ENCODE measurements at regions not wholly inside any gene's neighbourhood (a gene's known extent, or its start where the extent isn't known, plus 50 kb on each side); places are given as distances from the start of the nearest gene placed in this dataset.

DNA sequence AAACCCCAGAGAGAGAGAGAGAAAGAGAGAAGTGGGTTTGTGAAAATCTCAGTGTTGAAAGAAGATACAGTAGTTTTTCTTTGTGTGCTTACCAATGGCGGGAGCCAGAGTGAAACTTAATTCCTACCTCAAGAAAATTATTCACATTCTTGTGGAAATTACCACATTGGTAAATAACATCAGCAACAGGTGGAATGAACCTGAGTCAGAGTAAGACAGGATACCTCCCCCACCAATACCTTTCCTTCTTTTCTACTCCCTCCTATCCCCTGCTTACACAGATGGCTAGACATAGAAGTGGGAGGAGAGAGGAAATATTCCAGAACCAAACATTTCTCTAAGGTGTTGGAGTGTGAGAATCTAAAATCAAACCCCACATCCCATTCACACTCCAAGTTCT lies 793.9 kb downstream of the SORCS3 start:
- TF ChIP-seq, protein P1, sequence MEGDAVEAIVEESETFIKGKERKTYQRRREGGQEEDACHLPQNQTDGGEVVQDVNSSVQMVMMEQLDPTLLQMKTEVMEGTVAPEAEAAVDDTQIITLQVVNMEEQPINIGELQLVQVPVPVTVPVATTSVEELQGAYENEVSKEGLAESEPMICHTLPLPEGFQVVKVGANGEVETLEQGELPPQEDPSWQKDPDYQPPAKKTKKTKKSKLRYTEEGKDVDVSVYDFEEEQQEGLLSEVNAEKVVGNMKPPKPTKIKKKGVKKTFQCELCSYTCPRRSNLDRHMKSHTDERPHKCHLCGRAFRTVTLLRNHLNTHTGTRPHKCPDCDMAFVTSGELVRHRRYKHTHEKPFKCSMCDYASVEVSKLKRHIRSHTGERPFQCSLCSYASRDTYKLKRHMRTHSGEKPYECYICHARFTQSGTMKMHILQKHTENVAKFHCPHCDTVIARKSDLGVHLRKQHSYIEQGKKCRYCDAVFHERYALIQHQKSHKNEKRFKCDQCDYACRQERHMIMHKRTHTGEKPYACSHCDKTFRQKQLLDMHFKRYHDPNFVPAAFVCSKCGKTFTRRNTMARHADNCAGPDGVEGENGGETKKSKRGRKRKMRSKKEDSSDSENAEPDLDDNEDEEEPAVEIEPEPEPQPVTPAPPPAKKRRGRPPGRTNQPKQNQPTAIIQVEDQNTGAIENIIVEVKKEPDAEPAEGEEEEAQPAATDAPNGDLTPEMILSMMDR (IDR thresholded peaks at IDR 0.05): no peak
- TF ChIP-seq, protein P2, sequence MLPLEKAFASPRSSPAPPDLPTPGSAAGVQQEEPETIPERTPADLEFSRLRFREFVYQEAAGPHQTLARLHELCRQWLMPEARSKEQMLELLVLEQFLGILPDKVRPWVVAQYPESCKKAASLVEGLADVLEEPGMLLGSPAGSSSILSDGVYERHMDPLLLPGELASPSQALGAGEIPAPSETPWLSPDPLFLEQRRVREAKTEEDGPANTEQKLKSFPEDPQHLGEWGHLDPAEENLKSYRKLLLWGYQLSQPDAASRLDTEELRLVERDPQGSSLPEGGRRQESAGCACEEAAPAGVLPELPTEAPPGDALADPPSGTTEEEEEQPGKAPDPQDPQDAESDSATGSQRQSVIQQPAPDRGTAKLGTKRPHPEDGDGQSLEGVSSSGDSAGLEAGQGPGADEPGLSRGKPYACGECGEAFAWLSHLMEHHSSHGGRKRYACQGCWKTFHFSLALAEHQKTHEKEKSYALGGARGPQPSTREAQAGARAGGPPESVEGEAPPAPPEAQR (CRISPR knock-in tag; IDR thresholded peaks at IDR 0.05): no peak
- no peak for TF ChIP-seq ZNF232 (CRISPR knock-in tag; IDR thresholded peaks at IDR 0.05)
- TF ChIP-seq ETV6 (CRISPR knock-in tag; IDR thresholded peaks at IDR 0.05): no peak
- TF ChIP-seq CREM (CRISPR knock-in tag; IDR thresholded peaks at IDR 0.05): no peak
- TF ChIP-seq, protein P3, sequence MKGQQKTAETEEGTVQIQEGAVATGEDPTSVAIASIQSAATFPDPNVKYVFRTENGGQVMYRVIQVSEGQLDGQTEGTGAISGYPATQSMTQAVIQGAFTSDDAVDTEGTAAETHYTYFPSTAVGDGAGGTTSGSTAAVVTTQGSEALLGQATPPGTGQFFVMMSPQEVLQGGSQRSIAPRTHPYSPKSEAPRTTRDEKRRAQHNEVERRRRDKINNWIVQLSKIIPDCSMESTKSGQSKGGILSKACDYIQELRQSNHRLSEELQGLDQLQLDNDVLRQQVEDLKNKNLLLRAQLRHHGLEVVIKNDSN (CRISPR knock-in tag; IDR thresholded peaks at IDR 0.05): no peak
- TF ChIP-seq, protein P4, sequence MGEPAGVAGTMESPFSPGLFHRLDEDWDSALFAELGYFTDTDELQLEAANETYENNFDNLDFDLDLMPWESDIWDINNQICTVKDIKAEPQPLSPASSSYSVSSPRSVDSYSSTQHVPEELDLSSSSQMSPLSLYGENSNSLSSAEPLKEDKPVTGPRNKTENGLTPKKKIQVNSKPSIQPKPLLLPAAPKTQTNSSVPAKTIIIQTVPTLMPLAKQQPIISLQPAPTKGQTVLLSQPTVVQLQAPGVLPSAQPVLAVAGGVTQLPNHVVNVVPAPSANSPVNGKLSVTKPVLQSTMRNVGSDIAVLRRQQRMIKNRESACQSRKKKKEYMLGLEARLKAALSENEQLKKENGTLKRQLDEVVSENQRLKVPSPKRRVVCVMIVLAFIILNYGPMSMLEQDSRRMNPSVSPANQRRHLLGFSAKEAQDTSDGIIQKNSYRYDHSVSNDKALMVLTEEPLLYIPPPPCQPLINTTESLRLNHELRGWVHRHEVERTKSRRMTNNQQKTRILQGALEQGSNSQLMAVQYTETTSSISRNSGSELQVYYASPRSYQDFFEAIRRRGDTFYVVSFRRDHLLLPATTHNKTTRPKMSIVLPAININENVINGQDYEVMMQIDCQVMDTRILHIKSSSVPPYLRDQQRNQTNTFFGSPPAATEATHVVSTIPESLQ (CRISPR knock-in tag; IDR thresholded peaks at IDR 0.05): no peak
- no peak for TF ChIP-seq ZNF416 (CRISPR knock-in tag; IDR thresholded peaks at IDR 0.05)
- no peak for TF ChIP-seq ZNF423 (CRISPR knock-in tag; IDR thresholded peaks at IDR 0.05)
- TF ChIP-seq SP1 (CRISPR knock-in tag; conservative IDR thresholded peaks at IDR 0.05): no peak
- TF ChIP-seq NFE2L1 (CRISPR knock-in tag; IDR thresholded peaks at IDR 0.05): no peak
- TF ChIP-seq, protein P5, sequence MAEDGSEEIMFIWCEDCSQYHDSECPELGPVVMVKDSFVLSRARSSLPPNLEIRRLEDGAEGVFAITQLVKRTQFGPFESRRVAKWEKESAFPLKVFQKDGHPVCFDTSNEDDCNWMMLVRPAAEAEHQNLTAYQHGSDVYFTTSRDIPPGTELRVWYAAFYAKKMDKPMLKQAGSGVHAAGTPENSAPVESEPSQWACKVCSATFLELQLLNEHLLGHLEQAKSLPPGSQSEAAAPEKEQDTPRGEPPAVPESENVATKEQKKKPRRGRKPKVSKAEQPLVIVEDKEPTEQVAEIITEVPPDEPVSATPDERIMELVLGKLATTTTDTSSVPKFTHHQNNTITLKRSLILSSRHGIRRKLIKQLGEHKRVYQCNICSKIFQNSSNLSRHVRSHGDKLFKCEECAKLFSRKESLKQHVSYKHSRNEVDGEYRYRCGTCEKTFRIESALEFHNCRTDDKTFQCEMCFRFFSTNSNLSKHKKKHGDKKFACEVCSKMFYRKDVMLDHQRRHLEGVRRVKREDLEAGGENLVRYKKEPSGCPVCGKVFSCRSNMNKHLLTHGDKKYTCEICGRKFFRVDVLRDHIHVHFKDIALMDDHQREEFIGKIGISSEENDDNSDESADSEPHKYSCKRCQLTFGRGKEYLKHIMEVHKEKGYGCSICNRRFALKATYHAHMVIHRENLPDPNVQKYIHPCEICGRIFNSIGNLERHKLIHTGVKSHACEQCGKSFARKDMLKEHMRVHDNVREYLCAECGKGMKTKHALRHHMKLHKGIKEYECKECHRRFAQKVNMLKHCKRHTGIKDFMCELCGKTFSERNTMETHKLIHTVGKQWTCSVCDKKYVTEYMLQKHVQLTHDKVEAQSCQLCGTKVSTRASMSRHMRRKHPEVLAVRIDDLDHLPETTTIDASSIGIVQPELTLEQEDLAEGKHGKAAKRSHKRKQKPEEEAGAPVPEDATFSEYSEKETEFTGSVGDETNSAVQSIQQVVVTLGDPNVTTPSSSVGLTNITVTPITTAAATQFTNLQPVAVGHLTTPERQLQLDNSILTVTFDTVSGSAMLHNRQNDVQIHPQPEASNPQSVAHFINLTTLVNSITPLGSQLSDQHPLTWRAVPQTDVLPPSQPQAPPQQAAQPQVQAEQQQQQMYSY (CRISPR knock-in tag; IDR thresholded peaks at IDR 0.05): no peak
- no peak for TF ChIP-seq TCF7 (CRISPR knock-in tag; IDR thresholded peaks at IDR 0.05; ENCODE audit: low read depth)
- TF ChIP-seq, protein P6, sequence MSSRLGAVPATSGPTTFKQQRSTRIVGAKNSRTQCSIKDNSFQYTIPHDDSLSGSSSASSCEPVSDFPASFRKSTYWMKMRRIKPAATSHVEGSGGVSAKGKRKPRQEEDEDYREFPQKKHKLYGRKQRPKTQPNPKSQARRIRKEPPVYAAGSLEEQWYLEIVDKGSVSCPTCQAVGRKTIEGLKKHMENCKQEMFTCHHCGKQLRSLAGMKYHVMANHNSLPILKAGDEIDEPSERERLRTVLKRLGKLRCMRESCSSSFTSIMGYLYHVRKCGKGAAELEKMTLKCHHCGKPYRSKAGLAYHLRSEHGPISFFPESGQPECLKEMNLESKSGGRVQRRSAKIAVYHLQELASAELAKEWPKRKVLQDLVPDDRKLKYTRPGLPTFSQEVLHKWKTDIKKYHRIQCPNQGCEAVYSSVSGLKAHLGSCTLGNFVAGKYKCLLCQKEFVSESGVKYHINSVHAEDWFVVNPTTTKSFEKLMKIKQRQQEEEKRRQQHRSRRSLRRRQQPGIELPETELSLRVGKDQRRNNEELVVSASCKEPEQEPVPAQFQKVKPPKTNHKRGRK (CRISPR knock-in tag; IDR thresholded peaks at IDR 0.05; ENCODE audit: borderline replicate concordance): no peak
